A549 (cell line): ENCODE measurements at regions not wholly inside any gene's neighbourhood (a gene's known extent, or its start where the extent isn't known, plus 50 kb on each side); places are given as distances from the start of the nearest gene placed in this dataset.

Source experiments
- ATAC-seq, 2 experiments: fragments of 200-7000 bp in 1 of 2; fragments of >200 bp in 1 of 2; cut with Nextera tagmentation in 1 of 2; cut with Tn5 transposase in 1 of 2; 3 replicates each; pipeline versions ENCODE4 v1.8.0 to v1.9.1; 2018 to 2020; ENCODE audit warnings: mild to moderate bottlenecking in 1 of 2, moderate library complexity in 1 of 2
- CTCF ChIA-PET: fragments of 300-600 bp; sonication (Branson Sonifier 250); formaldehyde crosslinking; extraction: SDS; loops from one replicate; lab custom pipeline; 2021; ENCODE audit warnings: antibody characterized with exemption, inconsistent platforms; lab: Yijun Ruan, JAX
- POLR2A ChIA-PET: fragments of 350-600 bp; formaldehyde crosslinking; extraction: SDS; loops from one replicate; lab custom pipeline; 2021; ENCODE audit warnings: antibody characterized with exemption, inconsistent platforms; lab: Yijun Ruan, JAX
- DNase-seq, 2 experiments: peaks; one replicate each; pipeline versions ENCODE4 v3.0.0 to v3.0.0-alpha.2; 2011 to 2016; ENCODE audit warnings: low read depth in 1 of 2, low spot score in 1 of 2
- FAIRE-seq: peaks from 2 replicates; lab custom pipeline; 2011; peaks lifted over from hg19 to GRCh38; lab: Jason Lieb, UNC
- H3K27ac ChIP-seq, 2 experiments: fragments of >200 bp; sonication (Bioruptor Twin); formaldehyde crosslinking; 3 replicates each; pipeline ENCODE4 v1.5.1; 2016 to 2017
- H3K4me1 ChIP-seq: fragments of >200 bp; sonication (Bioruptor Twin); formaldehyde crosslinking; 3 replicates; pipeline ENCODE4 v1.6.1; 2016
- H3K4me2 ChIP-seq: fragments of >200 bp; sonication (Bioruptor Twin); formaldehyde crosslinking; 3 replicates; pipeline ENCODE4 v1.6.1; 2016
- H3K4me3 ChIP-seq: fragments of >200 bp; sonication (Bioruptor Twin); formaldehyde crosslinking; 3 replicates; pipeline ENCODE4 v1.5.1; 2016
- H3K9me3 ChIP-seq: fragments of >200 bp; sonication (Bioruptor Twin); formaldehyde crosslinking; 3 replicates; pipeline ENCODE4 v1.6.1; 2016
- CBX2 ChIP-seq: fragments of 200-600 bp; sonication (generic); IDR thresholded peaks from 2 replicates; pipeline ENCODE4 v1.6.1; 2016; ENCODE audit warnings: low read depth, mild to moderate bottlenecking, borderline replicate concordance
- E2F6 ChIP-seq: IDR thresholded peaks from 2 replicates; pipeline ENCODE4 v1.6.1; 2012; ENCODE audit warnings: low read depth, borderline replicate concordance
- EHF ChIP-seq: fragments of 250-450 bp; sonication (Bioruptor Pico); IDR thresholded peaks from 2 replicates; pipeline ENCODE4 v1.5.0; 2020; ENCODE audit warnings: mild to moderate bottlenecking
- EHMT2 ChIP-seq: fragments of 200-600 bp; sonication (generic); IDR thresholded peaks from 2 replicates; pipeline ENCODE4 v1.6.1; 2016; ENCODE audit warnings: antibody characterized with exemption, low read depth, mild to moderate bottlenecking, moderate library complexity
- ELK1 ChIP-seq: fragments of 150-350 bp; IDR thresholded peaks from 2 replicates; pipeline ENCODE4 v1.6.1; 2014; ENCODE audit warnings: low read depth, mild to moderate bottlenecking, low read length
- EP300 ChIP-seq, 2 experiments: fragments of >200 bp; sonication (Bioruptor Twin); formaldehyde crosslinking; IDR thresholded peaks; 2 replicates in 1 of 2; 3 replicates in 1 of 2; pipeline ENCODE4 v1.6.1; 2016 to 2017
- FOSB ChIP-seq: fragments of 250-450 bp; sonication (Bioruptor Pico); IDR thresholded peaks from 2 replicates; pipeline ENCODE4 v1.5.0; 2020; ENCODE audit warnings: mild to moderate bottlenecking, moderate library complexity
- HMGXB4 ChIP-seq: fragments of 250-450 bp; sonication (Bioruptor Pico); IDR thresholded peaks from 2 replicates; pipeline ENCODE4 v1.5.0; 2021; ENCODE audit warnings: mild to moderate bottlenecking, moderate library complexity, borderline replicate concordance
- MAZ ChIP-seq: fragments of 150-350 bp; IDR thresholded peaks from 2 replicates; pipeline ENCODE4 v1.6.1; 2014; ENCODE audit warnings: antibody characterized with exemption, low read depth, low read length, borderline replicate concordance
- PHF8 ChIP-seq: fragments of 200-600 bp; sonication (generic); IDR thresholded peaks from 2 replicates; pipeline ENCODE4 v1.6.1; 2016; ENCODE audit warnings: low read depth, mild to moderate bottlenecking, antibody characterized with exemption, moderate library complexity, borderline replicate concordance
- POLR2A ChIP-seq: IDR thresholded peaks from 2 replicates; pipeline ENCODE4 v1.6.1; 2012; ENCODE audit warnings: mild to moderate bottlenecking, low read length
- RCOR1 ChIP-seq: fragments of 150-350 bp; IDR thresholded peaks from 2 replicates; pipeline ENCODE4 v1.6.1; 2014; ENCODE audit warnings: antibody characterized with exemption, low read length, low read depth
- SREBF2 ChIP-seq: fragments of 450-650 bp; IDR thresholded peaks from 2 replicates; pipeline ENCODE4 v1.6.1; 2014; ENCODE audit warnings: mild to moderate bottlenecking, moderate library complexity
- TFCP2L1 ChIP-seq: fragments of 250-450 bp; sonication (Bioruptor Pico); IDR thresholded peaks from 2 replicates; pipeline ENCODE4 v1.5.0; 2021; ENCODE audit warnings: mild to moderate bottlenecking
- TP53 ChIP-seq: fragments of 250-450 bp; sonication (Bioruptor Pico); IDR thresholded peaks from 2 replicates; pipeline ENCODE4 v1.5.0; 2021; ENCODE audit warnings: mild to moderate bottlenecking, moderate library complexity
- ZNF302 ChIP-seq: fragments of 250-450 bp; sonication (Bioruptor Pico); IDR thresholded peaks from 2 replicates; pipeline ENCODE4 v1.9.0; 2021; ENCODE audit warnings: inconsistent platforms, mild to moderate bottlenecking, moderate library complexity
- ZSCAN20 ChIP-seq: fragments of 250-450 bp; sonication (Bioruptor Pico); IDR thresholded peaks from 2 replicates; pipeline ENCODE4 v1.8.0; 2022; ENCODE audit warnings: mild to moderate bottlenecking, moderate library complexity
- WGBS: methylation state at CpG from one replicate; pipeline ENCODE4 v1.1.6; 2017; ENCODE audit errors: missing lambda C conversion rate; 5-methylcytosine and 5-hydroxymethylcytosine counted together
- TF ChIP-seq, protein P1 (sequence below): fragments of >200 bp; sonication (Bioruptor Twin); formaldehyde crosslinking; IDR thresholded peaks from 2 replicates; pipeline ENCODE4 v1.6.1; 2016
- TF ChIP-seq, protein P2 (sequence below): IDR thresholded peaks from 2 replicates; pipeline ENCODE4 v1.6.1; 2012
- TF ChIP-seq, protein P3 (sequence below): fragments of 250-450 bp; sonication (Bioruptor Pico); IDR thresholded peaks from 2 replicates; pipeline ENCODE4 v1.5.0; 2020; ENCODE audit warnings: low read depth, mild to moderate bottlenecking, moderate library complexity
- TF ChIP-seq, protein P4 (sequence below): fragments of 200-600 bp; sonication (generic); IDR thresholded peaks from 2 replicates; pipeline ENCODE4 v1.6.1; 2016; ENCODE audit warnings: antibody characterized with exemption, mild to moderate bottlenecking, moderate library complexity

DNA sequence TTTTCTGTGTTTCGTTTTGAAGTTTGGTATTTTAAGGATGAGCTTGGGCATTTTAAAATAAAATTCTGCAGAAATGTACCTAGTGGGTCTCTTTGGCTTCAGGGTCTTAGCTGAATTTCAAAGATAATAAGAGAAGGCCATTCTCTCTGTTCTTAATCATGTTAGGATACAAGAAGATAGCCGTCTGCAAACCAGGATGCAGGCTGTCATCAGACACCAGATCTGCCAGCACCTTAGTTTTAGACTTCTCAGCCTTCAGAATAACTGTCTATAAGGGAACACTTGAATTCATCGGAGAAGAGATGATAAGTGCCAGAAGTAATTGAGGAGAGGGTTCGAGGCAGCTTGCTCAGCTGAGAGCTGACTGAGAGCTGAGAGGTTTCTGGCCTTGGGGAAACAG, 202.1 kb downstream of the REEP3 start (continued):
- TF ChIP-seq, protein P1, sequence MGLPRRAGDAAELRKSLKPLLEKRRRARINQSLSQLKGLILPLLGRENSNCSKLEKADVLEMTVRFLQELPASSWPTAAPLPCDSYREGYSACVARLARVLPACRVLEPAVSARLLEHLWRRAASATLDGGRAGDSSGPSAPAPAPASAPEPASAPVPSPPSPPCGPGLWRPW, result no peak
- no peak for TF ChIP-seq FOSB
- TF ChIP-seq, protein P2, sequence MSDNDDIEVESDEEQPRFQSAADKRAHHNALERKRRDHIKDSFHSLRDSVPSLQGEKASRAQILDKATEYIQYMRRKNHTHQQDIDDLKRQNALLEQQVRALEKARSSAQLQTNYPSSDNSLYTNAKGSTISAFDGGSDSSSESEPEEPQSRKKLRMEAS, result no peak
- TF ChIP-seq, protein P3, sequence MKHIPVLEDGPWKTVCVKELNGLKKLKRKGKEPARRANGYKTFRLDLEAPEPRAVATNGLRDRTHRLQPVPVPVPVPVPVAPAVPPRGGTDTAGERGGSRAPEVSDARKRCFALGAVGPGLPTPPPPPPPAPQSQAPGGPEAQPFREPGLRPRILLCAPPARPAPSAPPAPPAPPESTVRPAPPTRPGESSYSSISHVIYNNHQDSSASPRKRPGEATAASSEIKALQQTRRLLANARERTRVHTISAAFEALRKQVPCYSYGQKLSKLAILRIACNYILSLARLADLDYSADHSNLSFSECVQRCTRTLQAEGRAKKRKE (CRISPR knock-in tag), result no peak

GRCh38 chr10:63723741-63724140, 202.5 kb downstream of the REEP3 start:
- Histone ChIP-seq H3K27ac (no peak overlapping the region), H3K4me3 (no peak overlapping the region), H3K9me3 (no peaks in the 10 kb centered on the region; the same call in 2 of the 3 replicates), H3K4me1 (peaks cover 16% of the 10 kb centered on the region), H3K4me2 (no peak overlapping the region)
- CTCF ChIA-PET, result interaction anchor here (1.0 to 9.7 kb wide), 6 partner anchors 10 to 556 kb away, joined by 3 to 153 read pairs (median 34); no protein-coding TSS in a partner anchor
- ATAC-seq, result no peak; a peak in 1 of 6 replicates
- WGBS, result 58% methylated on average over 5 of the region's 7 CpGs
- no peak for FAIRE-seq
- no peak for DNase-seq
- POLR2A ChIA-PET, result interaction anchor here (0.6 kb wide), 1 partner anchor 591 kb away, joined by 3 read pairs; the partner anchor contains the start of gene NRBF2
- TF ChIP-seq PHF8, result no peak
- no peak for TF ChIP-seq ZSCAN20 (CRISPR knock-in tag)
- TF ChIP-seq, protein P1, result no peak
- no peak for TF ChIP-seq EHF (CRISPR knock-in tag)
- no peak for TF ChIP-seq TP53 (CRISPR knock-in tag)
- no peak for TF ChIP-seq EHMT2
- TF ChIP-seq RCOR1, result no peak
- TF ChIP-seq HMGXB4, result no peak
- TF ChIP-seq, protein P4, sequence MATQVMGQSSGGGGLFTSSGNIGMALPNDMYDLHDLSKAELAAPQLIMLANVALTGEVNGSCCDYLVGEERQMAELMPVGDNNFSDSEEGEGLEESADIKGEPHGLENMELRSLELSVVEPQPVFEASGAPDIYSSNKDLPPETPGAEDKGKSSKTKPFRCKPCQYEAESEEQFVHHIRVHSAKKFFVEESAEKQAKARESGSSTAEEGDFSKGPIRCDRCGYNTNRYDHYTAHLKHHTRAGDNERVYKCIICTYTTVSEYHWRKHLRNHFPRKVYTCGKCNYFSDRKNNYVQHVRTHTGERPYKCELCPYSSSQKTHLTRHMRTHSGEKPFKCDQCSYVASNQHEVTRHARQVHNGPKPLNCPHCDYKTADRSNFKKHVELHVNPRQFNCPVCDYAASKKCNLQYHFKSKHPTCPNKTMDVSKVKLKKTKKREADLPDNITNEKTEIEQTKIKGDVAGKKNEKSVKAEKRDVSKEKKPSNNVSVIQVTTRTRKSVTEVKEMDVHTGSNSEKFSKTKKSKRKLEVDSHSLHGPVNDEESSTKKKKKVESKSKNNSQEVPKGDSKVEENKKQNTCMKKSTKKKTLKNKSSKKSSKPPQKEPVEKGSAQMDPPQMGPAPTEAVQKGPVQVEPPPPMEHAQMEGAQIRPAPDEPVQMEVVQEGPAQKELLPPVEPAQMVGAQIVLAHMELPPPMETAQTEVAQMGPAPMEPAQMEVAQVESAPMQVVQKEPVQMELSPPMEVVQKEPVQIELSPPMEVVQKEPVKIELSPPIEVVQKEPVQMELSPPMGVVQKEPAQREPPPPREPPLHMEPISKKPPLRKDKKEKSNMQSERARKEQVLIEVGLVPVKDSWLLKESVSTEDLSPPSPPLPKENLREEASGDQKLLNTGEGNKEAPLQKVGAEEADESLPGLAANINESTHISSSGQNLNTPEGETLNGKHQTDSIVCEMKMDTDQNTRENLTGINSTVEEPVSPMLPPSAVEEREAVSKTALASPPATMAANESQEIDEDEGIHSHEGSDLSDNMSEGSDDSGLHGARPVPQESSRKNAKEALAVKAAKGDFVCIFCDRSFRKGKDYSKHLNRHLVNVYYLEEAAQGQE, result no peak
- no peak for TF ChIP-seq POLR2A
- TF ChIP-seq ELK1, result no peak
- TF ChIP-seq ZNF302, result no peak
- TF ChIP-seq MAZ, result no peak
- no peak for TF ChIP-seq EP300 (IDR thresholded peaks at IDR 0.05)
- no peak for TF ChIP-seq SREBF2
- TF ChIP-seq CBX2, result no peak
- no peak for TF ChIP-seq E2F6
- TF ChIP-seq TFCP2L1, result no peak
